ENCODE measurements at regions not wholly inside any gene's neighbourhood (a gene's known extent, or its start where the extent isn't known, plus 50 kb on each side); places are given as distances from the start of the nearest gene placed in this dataset.

GRCh38 chr5:71954329-71954728 lies 152.9 kb upstream of the MAP1B start:
- Histone ChIP-seq H3K9me3 (ENCODE audit: low read depth) (no peaks in the 10 kb centered on the region), H2AFZ (no peak overlapping the region), H3K4me1 (ENCODE audit: insufficient read depth) (no peaks in the 10 kb centered on the region), H3F3A (ENCODE audit: insufficient read depth) (no peaks in the 10 kb centered on the region), H4K20me1 (ENCODE audit: insufficient read depth) (no peaks in the 10 kb centered on the region), H3K27ac (no peak overlapping the region), H3K4me2 (ENCODE audit: unreplicated experiment) (no peak overlapping the region), H3K9ac (no peak overlapping the region), H3K9me2 (ENCODE audit: insufficient read depth) (no peaks in the 10 kb centered on the region), H3K27me3 (replicated peaks; ENCODE audit: insufficient read depth) (peaks cover 5% of the 10 kb centered on the region; the same call in 1 of the 2 replicates), H3K36me3 (ENCODE audit: low read depth) (no peaks in the 10 kb centered on the region), H3K4me3 (no peak overlapping the region), H3K79me2 (ENCODE audit: insufficient read depth) (no peaks in the 10 kb centered on the region)
- in situ Hi-C loops (cut with MboI): no loop called here
- WGBS, 2 experiments (ENCODE audit: low coverage in 1 of 2, low lambda C conversion rate in 2 of 2, missing lambda C conversion rate in 2 of 2): 63 to 64% methylated on average over 4 of the region's 4 CpGs
- TF ChIP-seq EZH2phosphoT487 (IDR thresholded peaks at IDR 0.05; ENCODE audit: insufficient read depth, low read depth) (no peak), EZH2 (IDR thresholded peaks at IDR 0.05; ENCODE audit: insufficient read depth, poor library complexity, severe bottlenecking) (no peak)
- DNase-seq: no peak

- H3K27me3 ChIP-seq (replicated peaks; ENCODE audit: insufficient read depth): peaks cover 5% of the 10 kb centered on the region; the same call in 1 of the 2 replicates
- no peak overlapping the region for H3K4me2 ChIP-seq (ENCODE audit: unreplicated experiment)
- no peaks in the 10 kb centered on the region for H4K20me1 ChIP-seq (ENCODE audit: insufficient read depth)
- no peak for DNase-seq
- H2AFZ ChIP-seq: no peak overlapping the region
- H3K27ac ChIP-seq: no peak overlapping the region
- H3K9me3 ChIP-seq (ENCODE audit: low read depth): no peaks in the 10 kb centered on the region
- in situ Hi-C loops (cut with MboI): no loop called here
- H3K9ac ChIP-seq: no peak overlapping the region
- no peak overlapping the region for H3K4me3 ChIP-seq
- H3K36me3 ChIP-seq (ENCODE audit: low read depth): no peaks in the 10 kb centered on the region
- no peaks in the 10 kb centered on the region for H3K79me2 ChIP-seq (ENCODE audit: insufficient read depth)
- no peaks in the 10 kb centered on the region for H3K9me2 ChIP-seq (ENCODE audit: insufficient read depth)
- no peaks in the 10 kb centered on the region for H3F3A ChIP-seq (ENCODE audit: insufficient read depth)
- WGBS, 2 experiments (ENCODE audit: low coverage in 1 of 2, low lambda C conversion rate in 2 of 2, missing lambda C conversion rate in 2 of 2): 77 to 85% methylated on average over 9 of the region's 9 CpGs
- no peaks in the 10 kb centered on the region for H3K4me1 ChIP-seq (ENCODE audit: insufficient read depth)
- no peak for TF ChIP-seq EZH2phosphoT487 (IDR thresholded peaks at IDR 0.05; ENCODE audit: insufficient read depth, low read depth)
- no peak for TF ChIP-seq EZH2 (IDR thresholded peaks at IDR 0.05; ENCODE audit: insufficient read depth, poor library complexity, severe bottlenecking)
Measured at GRCh38 chr5:71955723-71956122, 151.6 kb upstream of the MAP1B start.

DNA sequence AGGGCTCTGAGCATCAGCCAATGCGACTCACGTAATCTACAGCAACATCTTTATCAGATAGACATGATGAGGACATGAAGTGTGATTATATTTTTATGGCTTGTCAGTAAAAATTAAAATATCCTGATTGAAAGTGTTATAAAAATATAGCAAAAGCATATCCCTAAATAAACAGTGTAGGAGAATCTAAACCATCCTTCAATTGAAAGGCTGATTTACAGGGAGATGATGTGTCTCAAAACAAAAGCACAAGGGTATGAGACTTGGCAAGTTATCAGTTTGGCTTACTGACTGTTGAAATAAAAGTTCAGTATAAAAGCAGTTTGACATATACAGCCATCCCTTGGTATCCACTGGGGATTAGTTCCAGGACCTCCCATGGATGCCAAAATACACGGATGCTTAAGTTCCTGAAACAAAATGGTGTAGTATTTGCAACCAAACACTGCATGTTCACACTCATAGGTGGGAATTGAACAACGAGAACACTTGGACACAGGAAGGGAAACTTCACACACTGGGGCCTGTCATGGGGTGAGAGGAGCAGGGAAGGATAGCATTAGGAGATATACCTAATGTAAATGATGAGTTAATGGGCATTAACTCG lies 149.9 kb upstream of the MAP1B start:
- H3K4me1 ChIP-seq (ENCODE audit: insufficient read depth): no peaks in the 10 kb centered on the region
- no peak overlapping the region for H3K4me3 ChIP-seq
- no peaks in the 10 kb centered on the region for H3K9me3 ChIP-seq (ENCODE audit: low read depth)
- H3F3A ChIP-seq (ENCODE audit: insufficient read depth): no peaks in the 10 kb centered on the region
- 38 to 39% methylated on average over 5 of the region's 5 CpGs for WGBS, 2 experiments (ENCODE audit: low coverage in 1 of 2, low lambda C conversion rate in 2 of 2, missing lambda C conversion rate in 2 of 2)
- no peak overlapping the region for H2AFZ ChIP-seq
- no peak for DNase-seq
- no peaks in the 10 kb centered on the region for H4K20me1 ChIP-seq (ENCODE audit: insufficient read depth)
- no peaks in the 10 kb centered on the region for H3K9me2 ChIP-seq (ENCODE audit: insufficient read depth)
- in situ Hi-C loops (cut with MboI): no loop called here
- no peak overlapping the region for H3K27ac ChIP-seq
- no peaks in the 10 kb centered on the region for H3K36me3 ChIP-seq (ENCODE audit: low read depth)
- no peaks in the 10 kb centered on the region for H3K79me2 ChIP-seq (ENCODE audit: insufficient read depth)
- peaks cover 5% of the 10 kb centered on the region; the same call in 1 of the 2 replicates for H3K27me3 ChIP-seq (replicated peaks; ENCODE audit: insufficient read depth)
- TF ChIP-seq EZH2 (IDR thresholded peaks at IDR 0.05; ENCODE audit: insufficient read depth, poor library complexity, severe bottlenecking) (no peak), EZH2phosphoT487 (IDR thresholded peaks at IDR 0.05; ENCODE audit: insufficient read depth, low read depth) (no peak)
- H3K9ac ChIP-seq: no peak overlapping the region
- H3K4me2 ChIP-seq (ENCODE audit: unreplicated experiment): no peak overlapping the region

DNA sequence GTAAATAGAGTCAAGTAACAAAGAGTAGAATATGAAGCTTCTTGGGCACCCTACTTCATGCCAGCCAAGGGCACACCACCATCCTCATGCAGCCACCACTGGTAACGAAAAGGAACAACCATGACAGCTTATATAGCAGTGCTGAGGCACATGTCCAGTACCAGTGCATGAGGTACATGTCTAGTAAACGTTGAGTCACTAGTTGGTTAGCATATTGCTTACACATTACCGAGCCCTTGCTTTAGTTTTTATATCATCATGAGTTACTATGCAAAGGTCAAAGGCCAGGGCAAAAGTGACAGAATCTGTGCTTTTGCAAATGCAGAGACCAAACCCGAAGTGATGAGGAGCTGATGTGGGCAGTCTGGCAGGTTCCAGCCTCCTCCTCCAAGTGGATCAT lies 147.1 kb upstream of the MAP1B start:
- in situ Hi-C loops (cut with MboI): no loop called here
- TF ChIP-seq EZH2phosphoT487 (IDR thresholded peaks at IDR 0.05; ENCODE audit: insufficient read depth, low read depth): no peak
- no peak for TF ChIP-seq EZH2 (IDR thresholded peaks at IDR 0.05; ENCODE audit: insufficient read depth, poor library complexity, severe bottlenecking)
- H2AFZ ChIP-seq: no peak overlapping the region
- no peak overlapping the region for H3K9ac ChIP-seq
- no peaks in the 10 kb centered on the region for H4K20me1 ChIP-seq (ENCODE audit: insufficient read depth)
- WGBS, 2 experiments (ENCODE audit: low coverage in 1 of 2, low lambda C conversion rate in 2 of 2, missing lambda C conversion rate in 2 of 2): 59 to 60% methylated on average over 4 of the region's 4 CpGs
- no peak overlapping the region for H3K27ac ChIP-seq
- no peaks in the 10 kb centered on the region for H3F3A ChIP-seq (ENCODE audit: insufficient read depth)
- peaks cover 5% of the 10 kb centered on the region for H3K27me3 ChIP-seq (replicated peaks; ENCODE audit: insufficient read depth)
- H3K4me2 ChIP-seq (ENCODE audit: unreplicated experiment): no peak overlapping the region
- DNase-seq: peak; percentile 16
- no peaks in the 10 kb centered on the region for H3K9me3 ChIP-seq (ENCODE audit: low read depth)
- H3K4me1 ChIP-seq (ENCODE audit: insufficient read depth): no peaks in the 10 kb centered on the region
- no peak overlapping the region for H3K4me3 ChIP-seq
- no peaks in the 10 kb centered on the region for H3K36me3 ChIP-seq (ENCODE audit: low read depth)
- no peaks in the 10 kb centered on the region for H3K9me2 ChIP-seq (ENCODE audit: insufficient read depth)
- no peaks in the 10 kb centered on the region for H3K79me2 ChIP-seq (ENCODE audit: insufficient read depth)
